GM12878 (cell line): ENCODE measurements at regions not wholly inside any gene's neighbourhood (a gene's known extent, or its start where the extent isn't known, plus 50 kb on each side); places are given as distances from the start of the nearest gene placed in this dataset.

Source experiments
- ATAC-seq: fragments of 200-7000 bp; cut with Tn5 transposase; 3 replicates; pipeline ENCODE4 v1.9.1; 2020; ENCODE audit warnings: mild to moderate bottlenecking, moderate library complexity
- BruUV-seq: library from RNA; stranded (reverse); fragments of 400-500 nt; replicated peaks from 2 replicates; lab custom pipeline; 2021; lab: Mats Ljungman, UMichigan
- CTCF ChIA-PET: fragments of 300-600 bp; sonication (Branson Sonifier 250); formaldehyde crosslinking; extraction: SDS; loops from one replicate; lab custom pipeline; 2021; ENCODE audit warnings: inconsistent platforms; lab: Yijun Ruan, JAX
- POLR2A ChIA-PET: fragments of 350-600 bp; formaldehyde crosslinking; extraction: SDS; loops from one replicate; lab custom pipeline; 2021; ENCODE audit warnings: inconsistent platforms; lab: Charles Lee
- RAD21 ChIA-PET: fragments of 300-600 bp; sonication (Branson Sonifier 250); formaldehyde crosslinking; loops from one replicate; lab custom pipeline; 2023; ENCODE audit warnings: antibody characterized with exemption; ENCODE audit not compliant: unreplicated experiment; lab: Charles Lee
- SMC1A ChIA-PET: fragments of 300-600 bp; sonication (Branson Sonifier 250); formaldehyde crosslinking; loops from one replicate; lab custom pipeline; 2023; ENCODE audit not compliant: unreplicated experiment, uncharacterized antibody; lab: Charles Lee
- DNase-seq: peaks from one replicate; pipeline ENCODE4 v3.0.0-alpha.2; 2011; ENCODE audit warnings: low read depth, low spot score
- FAIRE-seq: peaks from 3 replicates; lab custom pipeline; 2011; peaks lifted over from hg19 to GRCh38; lab: Jason Lieb, UNC
- H2AFZ ChIP-seq: 2 replicates; pipeline ENCODE4 v1.6.0; 2011; ENCODE audit warnings: low read depth, low read length, control low read depth; ENCODE audit not compliant: control insufficient read depth
- H3K27ac ChIP-seq: 2 replicates; pipeline ENCODE4 v1.5.1; 2011; ENCODE audit warnings: control low read depth; ENCODE audit not compliant: control insufficient read depth, insufficient read depth
- H3K27me3 ChIP-seq, 2 experiments: replicated peaks in 1 of 2; 2 replicates each; pipeline versions ENCODE4 v1.6.0 to v1.6.1; 2011; ENCODE audit warnings: low read length in 1 of 2; ENCODE audit not compliant: control insufficient read depth in 2 of 2, insufficient read depth in 2 of 2
- H3K36me3 ChIP-seq, 2 experiments: 2 replicates each; pipeline ENCODE4 v1.5.1; 2011; ENCODE audit warnings: low read length in 1 of 2; ENCODE audit not compliant: control insufficient read depth in 2 of 2, insufficient read depth in 2 of 2
- H3K4me1 ChIP-seq: 2 replicates; pipeline ENCODE4 v1.6.1; 2011; ENCODE audit warnings: mild to moderate bottlenecking, low read length, moderate library complexity, mixed read lengths; ENCODE audit not compliant: control insufficient read depth, insufficient read depth
- H3K4me2 ChIP-seq: 2 replicates; pipeline ENCODE4 v1.6.0; 2011; ENCODE audit warnings: control low read depth; ENCODE audit not compliant: control insufficient read depth, insufficient read depth
- H3K4me3 ChIP-seq: fragments of 200-600 bp; sonication (generic); 2 replicates; pipeline ENCODE4 v1.5.1; 2016
- H3K79me2 ChIP-seq: 2 replicates; pipeline ENCODE4 v1.6.0; 2011; ENCODE audit warnings: low read length; ENCODE audit not compliant: control insufficient read depth, insufficient read depth
- H3K9ac ChIP-seq: 2 replicates; pipeline ENCODE4 v1.8.0; 2011; ENCODE audit warnings: low read length, control low read depth, mixed read lengths; ENCODE audit not compliant: control insufficient read depth, insufficient read depth
- H3K9me3 ChIP-seq: replicated peaks from 3 replicates; pipeline ENCODE4 v1.5.1; 2011; ENCODE audit warnings: mild to moderate bottlenecking, low read length; ENCODE audit not compliant: control insufficient read depth, insufficient read depth
- H4K20me1 ChIP-seq: 2 replicates; pipeline ENCODE4 v1.6.0; 2011; ENCODE audit not compliant: control insufficient read depth, insufficient read depth
- CEBPB ChIP-seq, 2 experiments: fragments of 150-350 bp in 1 of 2; IDR thresholded peaks; 2 replicates each; pipeline ENCODE4 v1.6.1; 2012 to 2014; ENCODE audit warnings: low read depth in 2 of 2, low read length in 2 of 2, borderline replicate concordance in 1 of 2, inconsistent platforms in 1 of 2
- CREB1 ChIP-seq: IDR thresholded peaks from 2 replicates; pipeline ENCODE4 v1.6.1; 2012; ENCODE audit warnings: low read depth, mild to moderate bottlenecking, inconsistent platforms
- POU2F2 ChIP-seq: IDR thresholded peaks from 3 replicates; pipeline ENCODE4 v1.6.1; 2011; ENCODE audit warnings: low read depth, mild to moderate bottlenecking, low read length, borderline replicate concordance
- ZBTB33 ChIP-seq: fragments of 450-650 bp; IDR thresholded peaks from 2 replicates; pipeline ENCODE4 v1.6.1; 2017; ENCODE audit warnings: mild to moderate bottlenecking
- WGBS: methylation state at CpG from one replicate; pipeline ENCODE4 v1.1.6; 2016; ENCODE audit warnings: low lambda C conversion rate; ENCODE audit not compliant: insufficient replicate concordance, insufficient coverage; ENCODE audit errors: missing lambda C conversion rate; 5-methylcytosine and 5-hydroxymethylcytosine counted together
- in situ Hi-C: fragments of 300-500 bp; cut with MboI; formaldehyde crosslinking; loops from 9 replicates; pipeline ENCODE4 v1.14.3; 2018; ENCODE audit warnings: mixed read lengths
- intact Hi-C: fragments of 100-400 bp; cut with micrococcal nuclease; formaldehyde crosslinking; loops from one replicate; pipeline ENCODE4 v1.14.2; 2022; ENCODE audit not compliant: unreplicated experiment
- TF ChIP-seq, protein P1 (sequence below): fragments of 450-650 bp; IDR thresholded peaks from 2 replicates; pipeline ENCODE4 v1.6.1; 2014; ENCODE audit warnings: mild to moderate bottlenecking
- TF ChIP-seq, protein P2 (sequence below): fragments of 150-350 bp; IDR thresholded peaks from 2 replicates; pipeline ENCODE4 v1.6.1; 2014; ENCODE audit warnings: mild to moderate bottlenecking, low read depth, low read length

- H3K27me3 ChIP-seq = no peaks in the 10 kb centered on the region
- TF ChIP-seq, protein P1, sequence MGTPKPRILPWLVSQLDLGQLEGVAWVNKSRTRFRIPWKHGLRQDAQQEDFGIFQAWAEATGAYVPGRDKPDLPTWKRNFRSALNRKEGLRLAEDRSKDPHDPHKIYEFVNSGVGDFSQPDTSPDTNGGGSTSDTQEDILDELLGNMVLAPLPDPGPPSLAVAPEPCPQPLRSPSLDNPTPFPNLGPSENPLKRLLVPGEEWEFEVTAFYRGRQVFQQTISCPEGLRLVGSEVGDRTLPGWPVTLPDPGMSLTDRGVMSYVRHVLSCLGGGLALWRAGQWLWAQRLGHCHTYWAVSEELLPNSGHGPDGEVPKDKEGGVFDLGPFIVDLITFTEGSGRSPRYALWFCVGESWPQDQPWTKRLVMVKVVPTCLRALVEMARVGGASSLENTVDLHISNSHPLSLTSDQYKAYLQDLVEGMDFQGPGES = no peak
- TF ChIP-seq CREB1 (no peak), ZBTB33 (no peak), POU2F2 (no peak), CEBPB (IDR thresholded peaks at IDR 0.05; ENCODE audit: borderline replicate concordance in 1 of 2, low read depth in 2 of 2, low read length in 2 of 2) (no peak)
- TF ChIP-seq, protein P2, sequence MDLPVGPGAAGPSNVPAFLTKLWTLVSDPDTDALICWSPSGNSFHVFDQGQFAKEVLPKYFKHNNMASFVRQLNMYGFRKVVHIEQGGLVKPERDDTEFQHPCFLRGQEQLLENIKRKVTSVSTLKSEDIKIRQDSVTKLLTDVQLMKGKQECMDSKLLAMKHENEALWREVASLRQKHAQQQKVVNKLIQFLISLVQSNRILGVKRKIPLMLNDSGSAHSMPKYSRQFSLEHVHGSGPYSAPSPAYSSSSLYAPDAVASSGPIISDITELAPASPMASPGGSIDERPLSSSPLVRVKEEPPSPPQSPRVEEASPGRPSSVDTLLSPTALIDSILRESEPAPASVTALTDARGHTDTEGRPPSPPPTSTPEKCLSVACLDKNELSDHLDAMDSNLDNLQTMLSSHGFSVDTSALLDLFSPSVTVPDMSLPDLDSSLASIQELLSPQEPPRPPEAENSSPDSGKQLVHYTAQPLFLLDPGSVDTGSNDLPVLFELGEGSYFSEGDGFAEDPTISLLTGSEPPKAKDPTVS = no peak
- no peaks in the 10 kb centered on the region for H3K79me2 ChIP-seq
- H3K9ac ChIP-seq = no peak overlapping the region
- BruUV-seq = no TSS peak
- ChIA-PET POLR2A (no interaction called here), RAD21 (no interaction called here), SMC1A (no interaction called here), CTCF (no interaction called here)
- no peak overlapping the region for H2AFZ ChIP-seq
- intact Hi-C loops = no loop called here
- ATAC-seq (no peak), DNase-seq (no peak), FAIRE-seq (no peak)
- in situ Hi-C loops = no loop called here
- no peaks in the 10 kb centered on the region for H3K4me1 ChIP-seq
- H3K27ac ChIP-seq = no peak overlapping the region
- H3K4me3 ChIP-seq = no peak overlapping the region
- WGBS = 0% methylated on average over 1 of the region's 1 CpG
- H3K4me2 ChIP-seq = no peak overlapping the region
- no peaks in the 10 kb centered on the region for H3K36me3 ChIP-seq
- no peaks in the 10 kb centered on the region for H4K20me1 ChIP-seq
- H3K9me3 ChIP-seq = no peaks in the 10 kb centered on the region
Measured at GRCh38 chr1:188218289-188218688, 1389.5 kb downstream of the PLA2G4A start.
